Testis (tissue), 2 donors: ENCODE measurements at regions not wholly inside any gene's neighbourhood (a gene's known extent, or its start where the extent isn't known, plus 50 kb on each side); places are given as distances from the start of the nearest gene placed in this dataset.

Source experiments
- CTCF ChIP-seq, 3 experiments: fragments of 450-650 bp in 2 of 3; fragments of 200-600 bp in 1 of 3; sonication (generic) in 1 of 3; IDR thresholded peaks; one replicate each; pipeline ENCODE4 v1.5.1; 2016 to 2019; ENCODE audit warnings: antibody characterized with exemption in 3 of 3, mild to moderate bottlenecking in 2 of 3, moderate library complexity in 1 of 3
- POLR2A ChIP-seq: fragments of 450-650 bp; IDR thresholded peaks from one replicate; pipeline ENCODE4 v1.6.1; 2017; ENCODE audit warnings: antibody characterized with exemption, mild to moderate bottlenecking, moderate library complexity

- TF ChIP-seq CTCF (IDR thresholded peaks at IDR 0.05) (no peak), POLR2A (no peak)
Measured at GRCh38 chr13:50644081-50644871, 199.2 kb downstream of the DLEU7 start.
